ENCODE measurements at regions not wholly inside any gene's neighbourhood (a gene's known extent, or its start where the extent isn't known, plus 50 kb on each side); places are given as distances from the start of the nearest gene placed in this dataset.

- peak; percentile 25 for DNase-seq (ENCODE audit: insufficient read length, low spot score)
- no peak for TF ChIP-seq PAX5 (IDR thresholded peaks at IDR 0.05; ENCODE audit: insufficient read depth, low read length, severe bottlenecking)
- TF ChIP-seq SPI1 (IDR thresholded peaks at IDR 0.05; ENCODE audit: low read depth, low read length): peak; percentile 88
- FAIRE-seq: peak; percentile 84
Observed at GRCh38 chr7:3094701-3095445, 51.2 kb upstream of the CARD11 start.

- TF ChIP-seq TAF1 (IDR thresholded peaks at IDR 0.05; ENCODE audit: low read depth, low read length): no peak
- no peak for TF ChIP-seq POU2F2 (IDR thresholded peaks at IDR 0.05; ENCODE audit: low read depth, low read length)
- no peak for TF ChIP-seq PAX5 (IDR thresholded peaks at IDR 0.05; ENCODE audit: insufficient read depth, low read length, severe bottlenecking)
- no peak for TF ChIP-seq POLR2AphosphoS5 (IDR thresholded peaks at IDR 0.05; ENCODE audit: low read depth, low read length)
- no peak for TF ChIP-seq SPI1 (IDR thresholded peaks at IDR 0.05; ENCODE audit: low read depth, low read length)
- TF ChIP-seq POLR2A (IDR thresholded peaks at IDR 0.05; ENCODE audit: low read depth, low read length): no peak
- DNase-seq (ENCODE audit: insufficient read length, low spot score): no peak
- no peak for FAIRE-seq
Observed at GRCh38 chr7:3097734-3098133, 54.1 kb upstream of the CARD11 start.

- no peak for FAIRE-seq
Observed at GRCh38 chr7:3102159-3102558, 58.5 kb upstream of the CARD11 start.

GRCh38 chr7:3103614-3104398 is 60.1 kb upstream of the CARD11 start:
- DNase-seq (ENCODE audit: insufficient read length, low spot score) (no peak), FAIRE-seq (no peak)
- TF ChIP-seq SPI1 (IDR thresholded peaks at IDR 0.05; ENCODE audit: low read depth, low read length): no peak
- no peak for TF ChIP-seq POLR2AphosphoS5 (IDR thresholded peaks at IDR 0.05; ENCODE audit: low read depth, low read length)

More at GRCh38 chr7:3102159-3102558, 58.5 kb upstream of the CARD11 start:
- TF ChIP-seq SPI1 (IDR thresholded peaks at IDR 0.05; ENCODE audit: low read depth, low read length) (no peak), POLR2A (IDR thresholded peaks at IDR 0.05; ENCODE audit: low read depth, low read length) (no peak), TAF1 (IDR thresholded peaks at IDR 0.05; ENCODE audit: low read depth, low read length) (no peak), POU2F2 (IDR thresholded peaks at IDR 0.05; ENCODE audit: low read depth, low read length) (no peak), PAX5 (IDR thresholded peaks at IDR 0.05; ENCODE audit: insufficient read depth, low read length, severe bottlenecking) (no peak), POLR2AphosphoS5 (IDR thresholded peaks at IDR 0.05; ENCODE audit: low read depth, low read length) (no peak)
- DNase-seq (ENCODE audit: insufficient read length, low spot score): no peak

- DNase-seq (ENCODE audit: insufficient read length, low spot score) (no peak), FAIRE-seq (no peak)
- TF ChIP-seq PAX5 (IDR thresholded peaks at IDR 0.05; ENCODE audit: insufficient read depth, low read length, severe bottlenecking): no peak
- no peak for TF ChIP-seq POU2F2 (IDR thresholded peaks at IDR 0.05; ENCODE audit: low read depth, low read length)
- no peak for TF ChIP-seq POLR2AphosphoS5 (IDR thresholded peaks at IDR 0.05; ENCODE audit: low read depth, low read length)
- no peak for TF ChIP-seq SPI1 (IDR thresholded peaks at IDR 0.05; ENCODE audit: low read depth, low read length)
- no peak for TF ChIP-seq TAF1 (IDR thresholded peaks at IDR 0.05; ENCODE audit: low read depth, low read length)
- no peak for TF ChIP-seq POLR2A (IDR thresholded peaks at IDR 0.05; ENCODE audit: low read depth, low read length)
Observed at GRCh38 chr7:3105856-3106255, 62.2 kb upstream of the CARD11 start.

- no peak for TF ChIP-seq PAX5 (IDR thresholded peaks at IDR 0.05; ENCODE audit: insufficient read depth, low read length, severe bottlenecking)
- TF ChIP-seq SPI1 (IDR thresholded peaks at IDR 0.05; ENCODE audit: low read depth, low read length): no peak
- TF ChIP-seq POLR2AphosphoS5 (IDR thresholded peaks at IDR 0.05; ENCODE audit: low read depth, low read length): no peak
- TF ChIP-seq POLR2A (IDR thresholded peaks at IDR 0.05; ENCODE audit: low read depth, low read length): no peak
- TF ChIP-seq POU2F2 (IDR thresholded peaks at IDR 0.05; ENCODE audit: low read depth, low read length): no peak
- TF ChIP-seq TAF1 (IDR thresholded peaks at IDR 0.05; ENCODE audit: low read depth, low read length): no peak
- FAIRE-seq: peak; percentile 20
- DNase-seq (ENCODE audit: insufficient read length, low spot score): no peak
Observed at GRCh38 chr7:3106361-3106826, 62.7 kb upstream of the CARD11 start.

- no peak for FAIRE-seq
- TF ChIP-seq POU2F2 (IDR thresholded peaks at IDR 0.05; ENCODE audit: low read depth, low read length): no peak
- no peak for TF ChIP-seq SPI1 (IDR thresholded peaks at IDR 0.05; ENCODE audit: low read depth, low read length)
- TF ChIP-seq POLR2A (IDR thresholded peaks at IDR 0.05; ENCODE audit: low read depth, low read length): no peak
- TF ChIP-seq PAX5 (IDR thresholded peaks at IDR 0.05; ENCODE audit: insufficient read depth, low read length, severe bottlenecking): no peak
- TF ChIP-seq POLR2AphosphoS5 (IDR thresholded peaks at IDR 0.05; ENCODE audit: low read depth, low read length): no peak
- no peak for TF ChIP-seq TAF1 (IDR thresholded peaks at IDR 0.05; ENCODE audit: low read depth, low read length)
- DNase-seq (ENCODE audit: insufficient read length, low spot score): no peak
Observed at GRCh38 chr7:3107228-3107763, 63.6 kb upstream of the CARD11 start.

GRCh38 chr7:3107889-3108570 is 64.4 kb upstream of the CARD11 start:
- FAIRE-seq (no peak), DNase-seq (ENCODE audit: insufficient read length, low spot score) (no peak)
- TF ChIP-seq PAX5 (IDR thresholded peaks at IDR 0.05; ENCODE audit: insufficient read depth, low read length, severe bottlenecking) (no peak), POLR2A (IDR thresholded peaks at IDR 0.05; ENCODE audit: low read depth, low read length) (no peak), POLR2AphosphoS5 (IDR thresholded peaks at IDR 0.05; ENCODE audit: low read depth, low read length) (no peak), SPI1 (IDR thresholded peaks at IDR 0.05; ENCODE audit: low read depth, low read length) (no peak), POU2F2 (IDR thresholded peaks at IDR 0.05; ENCODE audit: low read depth, low read length) (no peak), TAF1 (IDR thresholded peaks at IDR 0.05; ENCODE audit: low read depth, low read length) (no peak)

GRCh38 chr7:3109311-3109915 is 65.7 kb upstream of the CARD11 start:
- TF ChIP-seq POU2F2 (IDR thresholded peaks at IDR 0.05; ENCODE audit: low read depth, low read length) (no peak), PAX5 (IDR thresholded peaks at IDR 0.05; ENCODE audit: insufficient read depth, low read length, severe bottlenecking) (no peak), POLR2AphosphoS5 (IDR thresholded peaks at IDR 0.05; ENCODE audit: low read depth, low read length) (no peak), SPI1 (IDR thresholded peaks at IDR 0.05; ENCODE audit: low read depth, low read length) (no peak), TAF1 (IDR thresholded peaks at IDR 0.05; ENCODE audit: low read depth, low read length) (no peak), POLR2A (IDR thresholded peaks at IDR 0.05; ENCODE audit: low read depth, low read length) (no peak)
- no peak for DNase-seq (ENCODE audit: insufficient read length, low spot score)
- no peak for FAIRE-seq
